GM10266 (cell line): ENCODE measurements at regions not wholly inside any gene's neighbourhood (a gene's known extent, or its start where the extent isn't known, plus 50 kb on each side); places are given as distances from the start of the nearest gene placed in this dataset.

ENCODE experiments used
- DNase-seq: peaks from one replicate; pipeline ENCODE4 v3.0.0; 2012; ENCODE audit errors: extremely low spot score
- TF ChIP-seq, protein P1 (sequence below): IDR thresholded peaks from 2 replicates; pipeline ENCODE4 v1.5.1; 2012; ENCODE audit warnings: mild to moderate bottlenecking, low read depth; ENCODE audit not compliant: control insufficient read depth, insufficient read depth; ENCODE audit errors: missing control alignments

DNA sequence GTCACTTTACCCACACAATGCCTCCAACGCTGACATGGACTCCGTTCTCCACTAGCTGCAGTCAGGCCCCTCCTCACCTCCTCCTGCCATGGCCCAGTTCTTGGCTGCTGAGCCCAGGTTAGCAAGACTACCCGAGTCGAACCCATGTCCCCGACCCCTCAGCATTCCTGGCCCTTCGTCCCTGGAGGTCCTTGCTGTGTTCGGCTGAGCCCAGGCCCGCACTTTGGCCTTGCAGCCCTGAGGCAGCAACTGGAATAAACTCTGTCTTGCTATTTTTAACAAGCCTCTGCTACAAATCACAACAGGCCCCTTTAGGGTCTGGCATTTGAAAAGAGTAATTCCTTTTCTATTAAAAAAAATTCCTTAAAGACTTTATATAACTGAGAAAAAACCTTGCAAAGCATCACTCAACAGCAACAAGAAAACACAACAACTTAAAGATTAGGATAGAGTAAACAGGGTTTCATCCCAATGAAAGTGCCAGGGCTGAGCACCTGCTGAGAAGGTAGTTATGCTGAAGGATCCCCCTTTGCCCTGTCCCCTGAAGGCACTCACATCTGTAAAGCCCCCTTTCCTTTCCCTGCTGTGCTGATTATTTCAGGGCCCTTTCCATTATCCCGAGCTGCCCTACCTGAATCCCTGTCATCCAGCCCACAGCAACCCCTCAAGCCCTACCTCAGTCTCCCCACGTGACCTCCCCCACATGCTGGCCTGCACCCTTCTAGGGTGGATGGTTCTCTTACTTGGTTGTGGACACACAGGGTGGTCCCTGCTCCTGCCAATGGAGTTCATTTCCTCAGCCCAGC, 120.0 kb upstream of the SNTG2 start:
- TF ChIP-seq, protein P1, sequence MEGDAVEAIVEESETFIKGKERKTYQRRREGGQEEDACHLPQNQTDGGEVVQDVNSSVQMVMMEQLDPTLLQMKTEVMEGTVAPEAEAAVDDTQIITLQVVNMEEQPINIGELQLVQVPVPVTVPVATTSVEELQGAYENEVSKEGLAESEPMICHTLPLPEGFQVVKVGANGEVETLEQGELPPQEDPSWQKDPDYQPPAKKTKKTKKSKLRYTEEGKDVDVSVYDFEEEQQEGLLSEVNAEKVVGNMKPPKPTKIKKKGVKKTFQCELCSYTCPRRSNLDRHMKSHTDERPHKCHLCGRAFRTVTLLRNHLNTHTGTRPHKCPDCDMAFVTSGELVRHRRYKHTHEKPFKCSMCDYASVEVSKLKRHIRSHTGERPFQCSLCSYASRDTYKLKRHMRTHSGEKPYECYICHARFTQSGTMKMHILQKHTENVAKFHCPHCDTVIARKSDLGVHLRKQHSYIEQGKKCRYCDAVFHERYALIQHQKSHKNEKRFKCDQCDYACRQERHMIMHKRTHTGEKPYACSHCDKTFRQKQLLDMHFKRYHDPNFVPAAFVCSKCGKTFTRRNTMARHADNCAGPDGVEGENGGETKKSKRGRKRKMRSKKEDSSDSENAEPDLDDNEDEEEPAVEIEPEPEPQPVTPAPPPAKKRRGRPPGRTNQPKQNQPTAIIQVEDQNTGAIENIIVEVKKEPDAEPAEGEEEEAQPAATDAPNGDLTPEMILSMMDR: no peak
- no peak for DNase-seq

DNA sequence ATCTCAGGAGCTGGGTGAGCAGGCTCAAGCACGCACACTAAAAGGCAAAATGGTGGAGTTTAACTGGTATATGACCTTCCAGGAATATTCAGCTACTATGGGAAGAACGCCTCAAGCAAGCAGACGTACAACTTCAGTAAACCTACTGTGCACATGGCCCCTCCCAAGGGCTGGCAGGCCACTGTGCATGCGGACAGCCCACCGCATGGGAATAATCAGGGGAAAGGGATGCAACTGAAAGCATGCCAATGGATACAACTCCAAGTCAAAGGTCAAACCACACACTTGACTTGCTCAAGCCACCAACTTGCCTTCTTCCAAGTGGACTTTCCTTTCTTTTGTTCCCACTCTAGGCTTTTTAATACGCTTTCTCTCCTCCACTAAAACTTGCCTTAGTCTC, 121.6 kb upstream of the SNTG2 start:
- no peak for DNase-seq
- TF ChIP-seq, protein P1: no peak

DNA sequence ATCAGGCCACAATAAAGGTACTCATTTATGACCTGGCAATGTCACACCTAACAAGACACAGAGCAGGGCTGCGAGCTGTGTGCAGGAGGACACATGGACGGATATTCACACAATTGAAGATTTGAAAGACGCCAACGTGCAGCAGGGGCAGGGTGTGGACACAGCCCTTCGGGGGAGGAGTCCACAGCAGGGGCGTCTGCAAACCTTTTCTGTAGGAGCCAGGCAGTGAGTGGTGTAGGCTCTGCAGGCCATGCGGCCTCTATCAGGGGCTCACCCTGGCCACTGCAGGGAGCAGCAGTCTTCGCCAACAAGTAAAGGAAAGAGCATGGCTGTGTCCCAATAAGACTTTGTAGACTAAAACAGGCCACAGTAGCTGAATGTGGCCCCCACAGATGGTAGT, 125.7 kb upstream of the SNTG2 start:
- TF ChIP-seq, protein P1: no peak
- no peak for DNase-seq

DNA sequence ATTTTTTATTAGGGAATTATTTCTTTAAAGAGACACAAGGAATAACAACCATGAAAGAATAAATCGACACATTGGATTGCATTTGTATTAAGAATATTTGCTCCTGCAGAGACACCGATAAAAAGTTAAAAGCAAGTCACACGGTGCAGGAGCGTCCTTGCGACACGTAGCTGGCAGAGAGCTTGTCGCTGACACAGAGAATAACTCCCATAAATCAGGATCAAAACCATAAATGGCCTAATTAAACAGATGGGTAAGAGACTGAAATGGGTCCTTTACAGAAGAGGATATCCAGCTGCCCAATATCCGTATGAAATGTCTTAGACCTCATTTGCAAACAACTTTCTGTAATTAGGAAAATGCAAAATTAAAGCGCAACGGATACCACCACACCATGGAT, 126.1 kb upstream of the SNTG2 start:
- DNase-seq: no peak
- TF ChIP-seq, protein P1: no peak

DNA sequence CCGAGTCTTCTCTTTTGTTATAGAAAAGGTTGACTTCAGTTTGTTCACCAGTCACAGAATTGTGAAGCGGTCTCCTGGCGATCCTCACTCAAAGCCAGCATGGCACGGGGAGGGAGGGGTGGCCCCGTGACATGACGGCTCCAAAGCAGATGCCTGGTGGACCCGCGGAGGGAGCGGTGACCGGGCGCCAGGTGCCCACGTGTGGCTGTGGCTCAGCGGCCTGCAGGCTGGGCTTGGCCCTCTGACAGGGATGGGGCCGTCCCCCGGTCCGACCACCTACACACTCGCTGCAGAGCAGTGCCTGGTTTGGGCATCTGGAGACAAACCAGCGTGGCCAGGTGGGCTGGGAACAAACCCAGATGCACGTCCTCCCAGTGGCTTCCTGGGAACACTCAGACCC, 129.1 kb upstream of the SNTG2 start:
- no peak for DNase-seq
- TF ChIP-seq, protein P1: no peak

DNA sequence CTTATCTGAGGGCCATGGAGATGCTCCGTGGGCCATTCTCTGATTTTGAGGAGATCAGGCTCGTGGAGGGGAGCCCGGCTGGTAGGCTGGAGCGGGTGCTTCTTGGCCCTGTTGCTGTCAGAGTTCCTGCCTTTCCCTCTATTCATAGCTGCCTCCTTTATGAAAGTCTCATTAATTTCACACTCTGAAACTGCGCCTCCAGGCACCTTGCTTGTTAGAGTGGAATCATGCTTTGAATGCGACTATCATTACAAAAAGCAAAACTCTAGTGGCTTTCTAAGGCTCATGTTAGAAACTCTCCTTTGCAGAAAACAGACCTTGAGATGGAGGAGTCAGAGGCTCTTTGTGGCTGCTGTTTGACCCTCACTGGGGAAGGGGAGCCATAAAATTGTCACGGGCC, 131.0 kb upstream of the SNTG2 start:
- no peak for DNase-seq
- TF ChIP-seq, protein P1: no peak

DNA sequence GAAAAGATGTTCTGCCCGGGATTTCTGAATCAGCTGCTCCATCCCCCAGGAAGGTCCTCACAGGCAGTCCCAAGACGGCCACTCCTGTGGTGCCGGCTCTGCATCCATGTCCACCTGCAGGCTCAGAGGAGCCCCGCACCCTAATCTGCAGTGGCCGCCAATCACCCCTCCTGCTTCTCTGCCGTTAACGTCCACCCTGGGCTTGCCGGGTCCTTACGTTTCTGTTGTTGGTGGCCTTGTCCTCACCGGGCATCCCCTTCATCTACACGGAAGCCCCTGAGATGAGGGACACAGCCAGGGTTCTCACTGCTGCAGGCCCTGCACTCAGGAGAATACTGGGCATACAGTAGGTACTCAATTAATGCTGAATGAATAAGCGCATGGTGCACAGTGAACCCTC, 131.5 kb upstream of the SNTG2 start:
- TF ChIP-seq, protein P1: no peak
- DNase-seq: no peak
